CD4-positive, alpha-beta T cell (primary cell): ENCODE measurements at regions not wholly inside any gene's neighbourhood (a gene's known extent, or its start where the extent isn't known, plus 50 kb on each side); places are given as distances from the start of the nearest gene placed in this dataset.

ENCODE experiments used
- ATAC-seq: fragments of 200-7000 bp; cut with Tn5 transposase; one replicate; pipeline ENCODE4 v1.10.0; 2022; ENCODE audit warnings: mild to moderate bottlenecking; ENCODE audit not compliant: poor library complexity
- CTCF ChIA-PET: fragments of 350-600 bp; sonication (Branson Sonifier 250); formaldehyde crosslinking; loops from one replicate; lab custom pipeline; 2021; ENCODE audit warnings: antibody characterized with exemption, inconsistent platforms; lab: Charles Lee
- POLR2A ChIA-PET: fragments of 350-600 bp; sonication (Branson Sonifier 250); formaldehyde crosslinking; loops from one replicate; lab custom pipeline; 2021; ENCODE audit warnings: antibody characterized with exemption, inconsistent platforms; lab: Charles Lee
- DNase-seq, 14 experiments: peaks; one replicate each; pipeline ENCODE4 v3.0.0-alpha.2; 2013 to 2020; ENCODE audit warnings: mixed read lengths in 2 of 14
- H3K27ac ChIP-seq, 2 donors: one replicate each; pipeline versions ENCODE4 v1.5.1 to v1.7.0; 2013; ENCODE audit warnings: low read length in 2 of 2, low read depth in 1 of 2, mild to moderate bottlenecking in 1 of 2
- H3K27me3 ChIP-seq, 2 experiments: 1 replicate in 1 of 2; 2 replicates in 1 of 2; pipeline versions ENCODE4 v1.6.1 to v1.7.0; 2013; ENCODE audit warnings: low read length in 2 of 2, control low read depth in 1 of 2, mild to moderate bottlenecking in 1 of 2, moderate library complexity in 1 of 2; ENCODE audit not compliant: insufficient read depth in 2 of 2, control insufficient read depth in 1 of 2
- H3K36me3 ChIP-seq: one replicate; pipeline ENCODE4 v1.6.1; 2013; ENCODE audit warnings: low read length, control low read depth; ENCODE audit not compliant: insufficient read depth
- H3K4me1 ChIP-seq: one replicate; pipeline ENCODE4 v1.6.1; 2013; ENCODE audit warnings: low read length, control low read depth; ENCODE audit not compliant: insufficient read depth
- H3K4me3 ChIP-seq: one replicate; pipeline ENCODE4 v1.5.1; 2013; ENCODE audit warnings: mild to moderate bottlenecking, low read length, moderate library complexity
- H3K9me3 ChIP-seq, 2 experiments: 1 replicate in 1 of 2; 2 replicates in 1 of 2; pipeline versions ENCODE4 v1.6.1 to v1.7.0; 2013; ENCODE audit warnings: low read length in 2 of 2, mild to moderate bottlenecking in 2 of 2, control low read depth in 1 of 2, moderate library complexity in 1 of 2; ENCODE audit not compliant: control insufficient read depth in 1 of 2, insufficient read depth in 1 of 2
- H3K27ac Mint-ChIP-seq: one replicate; pipeline ENCODE4 v1.8.0; 2020; ENCODE audit warnings: mixed read lengths
- H3K27me3 Mint-ChIP-seq: one replicate; pipeline ENCODE4 v1.8.0; 2021; ENCODE audit warnings: mixed read lengths
- H3K36me3 Mint-ChIP-seq: one replicate; pipeline ENCODE4 v1.8.0; 2021; ENCODE audit warnings: low read depth, mixed read lengths
- H3K4me1 Mint-ChIP-seq: one replicate; pipeline ENCODE4 v1.8.0; 2021; ENCODE audit warnings: low read depth, mixed read lengths
- H3K4me3 Mint-ChIP-seq: one replicate; pipeline ENCODE4 v1.8.0; 2020; ENCODE audit warnings: mild to moderate bottlenecking, mixed read lengths
- H3K9me3 Mint-ChIP-seq: one replicate; pipeline ENCODE4 v1.8.0; 2020; ENCODE audit warnings: mixed read lengths
- CTCF ChIP-seq: fragments of 200-600 bp; IDR thresholded peaks from one replicate; pipeline ENCODE4 v1.8.0; 2022; ENCODE audit warnings: antibody characterized with exemption, mild to moderate bottlenecking
- intact Hi-C, 2 experiments: fragments of 100-400 bp; cut with DNase I in 1 of 2; cut with micrococcal nuclease in 1 of 2; formaldehyde crosslinking; loops; one replicate each; pipeline versions ENCODE4 v1.15.1 to v1.9.0; 2023 to 2025; cut with DNase I, micrococcal nuclease

- H3K4me3 Mint-ChIP-seq, result no peak overlapping the region
- CTCF ChIA-PET, result no interaction called here
Measured at GRCh38 chr10:91104193-91105041, 116.0 kb upstream of the PCGF5 start.

DNA sequence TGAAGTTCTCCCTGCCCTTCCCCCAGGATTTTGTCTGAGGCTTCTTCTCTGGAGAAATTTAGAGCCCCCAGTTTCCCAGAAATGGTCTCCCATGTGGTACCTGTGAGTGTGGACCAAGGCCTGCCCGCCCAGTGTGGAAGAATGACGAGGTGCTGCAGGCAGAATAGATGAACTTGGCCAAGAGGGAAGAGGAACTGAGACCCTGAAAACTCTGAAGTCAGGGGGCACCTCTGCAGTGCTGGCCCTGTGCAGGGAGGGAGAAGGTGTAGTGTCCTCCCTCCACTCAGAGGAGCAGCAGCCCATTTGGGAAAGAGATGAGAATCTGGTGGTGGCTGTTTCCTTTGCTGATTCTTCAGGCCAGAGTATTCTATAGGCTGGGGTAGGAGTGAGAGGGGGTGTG, 115.2 kb upstream of the PCGF5 start:
- Histone ChIP-seq H3K36me3 (no peaks in the 10 kb centered on the region), H3K4me1 (no peaks in the 10 kb centered on the region), H3K9me3 (no peaks in the 10 kb centered on the region), H3K27ac (no peak overlapping the region), H3K4me3 (no peak overlapping the region), H3K27me3 (no peaks in the 10 kb centered on the region)
- no peaks in the 10 kb centered on the region for H3K27me3 Mint-ChIP-seq
- no peaks in the 10 kb centered on the region for H3K36me3 Mint-ChIP-seq
- POLR2A ChIA-PET, result no interaction called here
- intact Hi-C loops, result no loop called here
- H3K4me1 Mint-ChIP-seq, result peaks cover 8% of the 10 kb centered on the region
- no peaks in the 10 kb centered on the region for H3K9me3 Mint-ChIP-seq
- DNase-seq (no peak), ATAC-seq (no peak)
- TF ChIP-seq CTCF, result no peak
- no peak overlapping the region for H3K4me3 Mint-ChIP-seq
- H3K27ac Mint-ChIP-seq, result no peak overlapping the region
- CTCF ChIA-PET, result no interaction called here

More at GRCh38 chr10:91104193-91105041, 116.0 kb upstream of the PCGF5 start:
- Histone ChIP-seq H3K4me3 (no peak overlapping the region), H3K27me3 (no peaks in the 10 kb centered on the region), H3K36me3 (no peaks in the 10 kb centered on the region), H3K4me1 (no peaks in the 10 kb centered on the region), H3K27ac (no peak overlapping the region), H3K9me3 (no peaks in the 10 kb centered on the region)
- POLR2A ChIA-PET, result no interaction called here
- intact Hi-C loops, result no loop called here
- Mint-ChIP-seq H3K36me3 (no peaks in the 10 kb centered on the region), H3K27me3 (no peaks in the 10 kb centered on the region), H3K4me1 (peaks cover 8% of the 10 kb centered on the region), H3K9me3 (no peaks in the 10 kb centered on the region), H3K27ac (no peak overlapping the region)
- TF ChIP-seq CTCF, result no peak
- ATAC-seq (no peak), DNase-seq (no peak)

DNA sequence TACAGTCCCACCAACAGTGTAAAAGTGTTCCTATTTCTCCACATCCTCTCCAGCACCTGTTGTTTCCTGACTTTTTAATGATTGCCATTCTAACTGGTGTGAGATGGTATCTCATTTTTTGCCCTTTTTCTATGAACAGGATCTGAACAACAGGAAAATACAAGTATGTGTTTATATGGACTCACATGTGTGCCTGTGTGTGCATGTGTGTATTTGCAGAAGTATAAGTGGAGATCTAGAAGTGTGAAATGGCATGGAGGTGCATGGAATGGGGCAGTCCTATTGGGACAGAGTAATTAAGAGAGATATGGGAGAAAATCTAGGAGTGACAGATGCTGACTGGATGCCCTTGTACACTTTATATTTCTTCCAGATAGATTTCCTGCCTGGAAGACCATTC, 111.6 kb upstream of the PCGF5 start:
- no peak for TF ChIP-seq CTCF
- H3K27me3 ChIP-seq, result no peaks in the 10 kb centered on the region
- POLR2A ChIA-PET, result no interaction called here
- no peaks in the 10 kb centered on the region for H3K36me3 ChIP-seq
- no peak for ATAC-seq
- no peaks in the 10 kb centered on the region for H3K4me1 Mint-ChIP-seq
- H3K36me3 Mint-ChIP-seq, result no peaks in the 10 kb centered on the region
- intact Hi-C loops, result no loop called here
- no peak overlapping the region for H3K4me3 ChIP-seq
- H3K27ac ChIP-seq, result no peak overlapping the region
- no peaks in the 10 kb centered on the region for H3K9me3 ChIP-seq
- H3K4me1 ChIP-seq, result no peaks in the 10 kb centered on the region
- H3K27me3 Mint-ChIP-seq, result no peaks in the 10 kb centered on the region
- no peak overlapping the region for H3K27ac Mint-ChIP-seq
- no peaks in the 10 kb centered on the region for H3K9me3 Mint-ChIP-seq
- no peak overlapping the region for H3K4me3 Mint-ChIP-seq
- DNase-seq, result no peak
- CTCF ChIA-PET, result no interaction called here
